ENCODE measurements at regions not wholly inside any gene's neighbourhood (a gene's known extent, or its start where the extent isn't known, plus 50 kb on each side); places are given as distances from the start of the nearest gene placed in this dataset.
"Not testable (repeated sequence)": the region's sequence is repeated elsewhere in the genome, so short reads cannot be mapped to it uniquely, and the experiment has no call there.

- TF ChIP-seq POLR2A (IDR thresholded peaks at IDR 0.05; ENCODE audit: low read depth); POLR2AphosphoS5 (IDR thresholded peaks at IDR 0.05); CTCF (IDR thresholded peaks at IDR 0.05); EP300 (IDR thresholded peaks at IDR 0.05): not testable (repeated sequence)
These were observed 79.9 kb upstream of the GARIN1A start for GRCh38 chr7:128592209-128592608.

Measured in esophagus muscularis mucosa (tissue), 4 donors.